A673 (cell line): ENCODE measurements at regions not wholly inside any gene's neighbourhood (a gene's known extent, or its start where the extent isn't known, plus 50 kb on each side); places are given as distances from the start of the nearest gene placed in this dataset.

Experiments
- BruUV-seq: library from RNA; stranded (reverse); fragments of 400-500 nt; replicated peaks from 2 replicates; lab custom pipeline; 2021; lab: Mats Ljungman, UMichigan
- CTCF ChIA-PET: fragments of 300-600 bp; sonication (Branson Sonifier 250); formaldehyde crosslinking; loops from one replicate; lab custom pipeline; 2022; ENCODE audit warnings: antibody characterized with exemption; lab: Charles Lee
- POLR2A ChIA-PET: fragments of 300-600 bp; sonication (Branson Sonifier 250); formaldehyde crosslinking; loops from one replicate; lab custom pipeline; 2022; ENCODE audit warnings: antibody characterized with exemption; ENCODE audit not compliant: low non-redundant PET; lab: Charles Lee
- DNase-seq: peaks from one replicate; pipeline ENCODE4 v3.0.0-alpha.2; 2015; ENCODE audit warnings: low spot score
- H3K27ac ChIP-seq: fragments of 200-600 bp; sonication (generic); 2 replicates; pipeline ENCODE4 v1.5.1; 2016; ENCODE audit warnings: mixed run types, low read depth, mild to moderate bottlenecking, mixed read lengths, antibody characterized with exemption, low read length; ENCODE audit not compliant: poor library complexity, severe bottlenecking
- H3K27me3 ChIP-seq: fragments of 200-600 bp; sonication (generic); replicated peaks from 2 replicates; pipeline ENCODE4 v1.6.1; 2017; ENCODE audit warnings: mixed run types, low read depth, mild to moderate bottlenecking, mixed read lengths, antibody characterized with exemption, low read length; ENCODE audit not compliant: insufficient read depth, poor library complexity
- H3K36me3 ChIP-seq: fragments of 200-600 bp; sonication (generic); 2 replicates; pipeline ENCODE4 v1.6.1; 2016; ENCODE audit warnings: mixed run types, mild to moderate bottlenecking, mixed read lengths, antibody characterized with exemption, low read length; ENCODE audit not compliant: insufficient read depth, poor library complexity, severe bottlenecking
- H3K4me1 ChIP-seq: fragments of 200-600 bp; sonication (generic); 2 replicates; pipeline ENCODE4 v1.6.1; 2017; ENCODE audit warnings: mixed run types, mild to moderate bottlenecking, mixed read lengths, antibody characterized with exemption, low read length; ENCODE audit not compliant: insufficient read depth, poor library complexity, severe bottlenecking
- H3K4me3 ChIP-seq: fragments of 200-600 bp; sonication (generic); 2 replicates; pipeline ENCODE4 v1.5.1; 2016; ENCODE audit warnings: low read depth, mixed run types, mild to moderate bottlenecking, mixed read lengths, low read length; ENCODE audit not compliant: poor library complexity, severe bottlenecking
- H3K9me3 ChIP-seq: fragments of 200-600 bp; sonication (generic); 2 replicates; pipeline ENCODE4 v1.6.1; 2016; ENCODE audit warnings: mixed run types, low read depth, mild to moderate bottlenecking, mixed read lengths, antibody characterized with exemption, low read length; ENCODE audit not compliant: poor library complexity, severe bottlenecking
- EZH2 ChIP-seq: fragments of 200-600 bp; sonication (generic); IDR thresholded peaks from 2 replicates; pipeline ENCODE4 v1.6.1; 2017; ENCODE audit warnings: borderline replicate concordance, low read depth, mild to moderate bottlenecking, mixed read lengths, antibody characterized with exemption, low read length; ENCODE audit not compliant: poor library complexity, severe bottlenecking
- intact Hi-C: fragments of 100-400 bp; cut with micrococcal nuclease; formaldehyde crosslinking; loops from one replicate; pipeline ENCODE4 v1.10.0; 2022; ENCODE audit not compliant: unreplicated experiment
- TF ChIP-seq, protein P1 (sequence below): fragments of 300-800, 200-600 bp; sonication (generic); conservative IDR thresholded peaks from 2 replicates; pipeline ENCODE4 v1.5.1; 2017; ENCODE audit warnings: low read depth, mild to moderate bottlenecking, antibody characterized with exemption, low read length, moderate library complexity, mixed read lengths

GRCh38 chr2:121897335-121897970 is 142.0 kb downstream of the TSN start:
- no peaks in the 10 kb centered on the region for H3K27me3 ChIP-seq
- H3K9me3 ChIP-seq, result no peaks in the 10 kb centered on the region
- POLR2A ChIA-PET, result no interaction called here
- intact Hi-C loops, result loop anchor here (2.0 to 5.0 kb wide), 2 partner anchors 75 to 850 kb away; no protein-coding TSS in a partner anchor
- peak; percentile 90 for DNase-seq
- no peak overlapping the region for H3K27ac ChIP-seq
- peaks cover 6% of the 10 kb centered on the region for H3K4me1 ChIP-seq
- CTCF ChIA-PET, result interaction anchor here (0.7 to 1.4 kb wide), 9 partner anchors 9 to 306 kb away, joined by 3 to 6 read pairs (median 4); no protein-coding TSS in a partner anchor
- no TSS peak for BruUV-seq
- H3K36me3 ChIP-seq, result no peaks in the 10 kb centered on the region
- H3K4me3 ChIP-seq, result no peak overlapping the region
- TF ChIP-seq, protein P1, sequence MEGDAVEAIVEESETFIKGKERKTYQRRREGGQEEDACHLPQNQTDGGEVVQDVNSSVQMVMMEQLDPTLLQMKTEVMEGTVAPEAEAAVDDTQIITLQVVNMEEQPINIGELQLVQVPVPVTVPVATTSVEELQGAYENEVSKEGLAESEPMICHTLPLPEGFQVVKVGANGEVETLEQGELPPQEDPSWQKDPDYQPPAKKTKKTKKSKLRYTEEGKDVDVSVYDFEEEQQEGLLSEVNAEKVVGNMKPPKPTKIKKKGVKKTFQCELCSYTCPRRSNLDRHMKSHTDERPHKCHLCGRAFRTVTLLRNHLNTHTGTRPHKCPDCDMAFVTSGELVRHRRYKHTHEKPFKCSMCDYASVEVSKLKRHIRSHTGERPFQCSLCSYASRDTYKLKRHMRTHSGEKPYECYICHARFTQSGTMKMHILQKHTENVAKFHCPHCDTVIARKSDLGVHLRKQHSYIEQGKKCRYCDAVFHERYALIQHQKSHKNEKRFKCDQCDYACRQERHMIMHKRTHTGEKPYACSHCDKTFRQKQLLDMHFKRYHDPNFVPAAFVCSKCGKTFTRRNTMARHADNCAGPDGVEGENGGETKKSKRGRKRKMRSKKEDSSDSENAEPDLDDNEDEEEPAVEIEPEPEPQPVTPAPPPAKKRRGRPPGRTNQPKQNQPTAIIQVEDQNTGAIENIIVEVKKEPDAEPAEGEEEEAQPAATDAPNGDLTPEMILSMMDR, result peak; percentile 88
- no peak for TF ChIP-seq EZH2

- ChIA-PET POLR2A (no interaction called here), CTCF (no interaction called here)
- H3K4me1 ChIP-seq, result peaks cover 8% of the 10 kb centered on the region
- no TSS peak for BruUV-seq
- no peak for DNase-seq
- H3K36me3 ChIP-seq, result no peaks in the 10 kb centered on the region
- intact Hi-C loops, result loop anchor here (5.0 kb wide), 1 partner anchor 849 kb away; no protein-coding TSS in a partner anchor
- no peaks in the 10 kb centered on the region for H3K27me3 ChIP-seq
- no peak overlapping the region for H3K27ac ChIP-seq
- no peak overlapping the region for H3K4me3 ChIP-seq
- TF ChIP-seq, protein P1, result no peak
- TF ChIP-seq EZH2, result no peak
- no peaks in the 10 kb centered on the region for H3K9me3 ChIP-seq
Observed at GRCh38 chr2:121898483-121898882, 143.0 kb downstream of the TSN start.

DNA sequence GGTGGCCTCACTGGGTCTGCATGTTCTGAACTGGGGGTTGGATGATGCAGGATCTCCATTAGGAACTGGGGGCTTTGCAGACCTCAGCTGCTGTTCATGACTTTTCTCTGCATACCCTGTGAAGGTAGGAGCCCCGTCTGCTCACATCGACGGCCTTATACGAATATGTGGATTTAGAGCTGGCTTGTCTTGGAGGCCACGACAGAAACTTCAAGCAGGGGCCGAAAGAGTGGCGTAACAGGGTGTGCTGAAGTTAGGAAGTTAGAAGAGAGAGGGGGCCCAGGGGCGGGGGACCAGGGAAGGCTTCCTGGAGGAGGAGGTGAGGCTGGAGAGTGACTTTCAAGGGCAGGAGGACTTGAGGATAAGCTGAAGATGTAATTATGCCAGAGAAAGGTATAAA is 144.9 kb downstream of the TSN start:
- no peak for TF ChIP-seq EZH2
- TF ChIP-seq, protein P1, result no peak
- POLR2A ChIA-PET, result no interaction called here
- DNase-seq, result no peak
- intact Hi-C loops, result loop anchor here (5.0 to 10.0 kb wide), 2 partner anchors 304 to 602 kb away; no protein-coding TSS in a partner anchor
- no peaks in the 10 kb centered on the region for H3K27me3 ChIP-seq
- H3K27ac ChIP-seq, result no peak overlapping the region
- H3K4me3 ChIP-seq, result no peak overlapping the region
- peaks cover 8% of the 10 kb centered on the region for H3K4me1 ChIP-seq
- H3K36me3 ChIP-seq, result no peaks in the 10 kb centered on the region
- BruUV-seq, result no TSS peak
- CTCF ChIA-PET, result interaction anchor here (0.6 kb wide), 1 partner anchor 286 kb away, joined by 18 read pairs; no protein-coding TSS in a partner anchor
- H3K9me3 ChIP-seq, result no peaks in the 10 kb centered on the region
